Activated naive CD4-positive, alpha-beta T cell treated with Interleukin-2 at 50 U/mL for 16 hours (primary cell): ENCODE measurements at regions not wholly inside any gene's neighbourhood (a gene's known extent, or its start where the extent isn't known, plus 50 kb on each side); places are given as distances from the start of the nearest gene placed in this dataset.

Source experiments
- DNase-seq: peaks from one replicate; pipeline ENCODE4 v3.0.0-alpha.2; 2020

GRCh38 chr1:36639461-36639860 is 156.7 kb upstream of the CSF3R start:
- DNase-seq = no peak

GRCh38 chr1:36638268-36638667 is 155.6 kb upstream of the CSF3R start:
- DNase-seq = no peak

GRCh38 chr1:36636206-36636605 is 153.5 kb upstream of the CSF3R start:
- no peak for DNase-seq

- DNase-seq = no peak
These were observed 152.6 kb upstream of the CSF3R start for GRCh38 chr1:36635284-36635683.

GRCh38 chr1:36628804-36629203 is 146.1 kb upstream of the CSF3R start:
- no peak for DNase-seq

GRCh38 chr1:36626435-36626834 is 143.7 kb upstream of the CSF3R start:
- DNase-seq = no peak

GRCh38 chr1:36625935-36626310 is 143.2 kb upstream of the CSF3R start:
- DNase-seq = no peak

GRCh38 chr1:36625253-36625934 is 142.7 kb upstream of the CSF3R start:
- no peak for DNase-seq

GRCh38 chr1:36624466-36624865 is 141.8 kb upstream of the CSF3R start:
- no peak for DNase-seq

GRCh38 chr1:36622741-36623648 is 140.3 kb upstream of the CSF3R start:
- no peak for DNase-seq

- no peak for DNase-seq
These were observed 138.8 kb upstream of the CSF3R start for GRCh38 chr1:36621531-36621930.

GRCh38 chr1:36620142-36620541 is 137.4 kb upstream of the CSF3R start:
- DNase-seq = no peak

GRCh38 chr1:36614991-36615390 is 132.3 kb upstream of the CSF3R start:
- DNase-seq = no peak

GRCh38 chr1:36614571-36614970 is 131.9 kb upstream of the CSF3R start:
- DNase-seq = no peak

GRCh38 chr1:36613721-36614120 is 131.0 kb upstream of the CSF3R start:
- no peak for DNase-seq

- no peak for DNase-seq
These were observed 130.2 kb upstream of the CSF3R start for GRCh38 chr1:36612881-36613280.

GRCh38 chr1:36612121-36612520 is 129.4 kb upstream of the CSF3R start:
- no peak for DNase-seq

GRCh38 chr1:36609241-36610027 is 126.7 kb upstream of the CSF3R start:
- DNase-seq = peak; percentile 26

GRCh38 chr1:36608272-36608671 is 125.6 kb upstream of the CSF3R start:
- no peak for DNase-seq

- no peak for DNase-seq
These were observed 124.5 kb upstream of the CSF3R start for GRCh38 chr1:36607263-36607651.

GRCh38 chr1:36606641-36607262 is 124.0 kb upstream of the CSF3R start:
- DNase-seq = no peak

GRCh38 chr1:36605942-36606640 is 123.4 kb upstream of the CSF3R start:
- no peak for DNase-seq
